ENCODE measurements at regions not wholly inside any gene's neighbourhood (a gene's known extent, or its start where the extent isn't known, plus 50 kb on each side); places are given as distances from the start of the nearest gene placed in this dataset.

GRCh38 chr4:180688480-180688879 lies 1554.7 kb upstream of the TENM3 start:
- no peak for TF ChIP-seq CTCF (IDR thresholded peaks at IDR 0.05)
- Mint-ChIP-seq H3K9me3 (ENCODE audit: unreplicated experiment) (no peaks in the 10 kb centered on the region), H3K4me3 (ENCODE audit: unreplicated experiment) (no peak overlapping the region), H3K27ac (ENCODE audit: unreplicated experiment) (no peak overlapping the region), H3K4me1 (ENCODE audit: unreplicated experiment) (peaks cover 8% of the 10 kb centered on the region), H3K36me3 (ENCODE audit: unreplicated experiment) (no peaks in the 10 kb centered on the region), H3K27me3 (ENCODE audit: unreplicated experiment) (no peaks in the 10 kb centered on the region)
- DNase-seq (ENCODE audit: extremely low spot score, unreplicated experiment): no peak

DNA sequence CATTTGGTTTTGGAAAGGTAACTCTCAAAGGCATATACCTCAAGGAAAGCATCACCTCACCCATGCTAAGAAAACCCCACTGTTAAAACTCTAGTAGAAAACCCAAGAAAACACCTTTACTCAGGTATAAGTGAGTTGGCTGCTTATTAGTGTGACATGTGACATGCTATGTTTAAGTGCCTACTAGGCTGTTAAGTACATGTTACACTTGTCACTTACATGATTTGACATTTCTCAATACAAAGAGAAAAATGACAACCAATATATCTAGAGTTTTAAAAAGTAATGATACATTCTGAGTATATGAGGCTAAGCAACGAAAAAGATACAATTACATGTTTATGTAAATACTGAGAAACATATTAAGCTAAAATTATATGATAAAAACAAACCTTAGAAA lies 1548.3 kb upstream of the TENM3 start:
- no peak for TF ChIP-seq CTCF (IDR thresholded peaks at IDR 0.05)
- peaks cover 6% of the 10 kb centered on the region for H3K9me3 Mint-ChIP-seq (ENCODE audit: unreplicated experiment)
- DNase-seq (ENCODE audit: extremely low spot score, unreplicated experiment): no peak
- no peak overlapping the region for H3K4me3 Mint-ChIP-seq (ENCODE audit: unreplicated experiment)
- H3K27ac Mint-ChIP-seq (ENCODE audit: unreplicated experiment): no peak overlapping the region
- H3K36me3 Mint-ChIP-seq (ENCODE audit: unreplicated experiment): peaks cover 1% of the 10 kb centered on the region
- H3K4me1 Mint-ChIP-seq (ENCODE audit: unreplicated experiment): peaks cover 13% of the 10 kb centered on the region
- no peaks in the 10 kb centered on the region for H3K27me3 Mint-ChIP-seq (ENCODE audit: unreplicated experiment)

DNA sequence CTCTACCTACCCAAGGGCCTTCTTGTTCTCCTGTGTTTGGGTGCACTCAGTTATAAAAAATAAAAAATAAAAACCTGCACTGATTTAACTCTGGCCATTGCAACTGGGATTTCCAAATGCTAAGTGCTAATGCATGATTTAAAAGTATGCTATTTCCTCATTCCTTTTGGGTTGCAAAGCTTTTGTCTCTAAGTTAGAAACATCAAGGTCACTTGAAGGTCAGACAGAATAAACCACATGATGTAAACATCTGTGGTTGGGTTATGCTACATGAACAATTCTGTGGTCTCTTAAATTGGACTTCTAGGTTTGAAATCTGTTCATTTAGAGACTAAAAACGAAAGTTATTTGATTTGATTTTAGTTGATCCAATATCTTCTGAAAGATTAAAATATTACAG lies 1547.4 kb upstream of the TENM3 start:
- no peak overlapping the region for H3K27ac Mint-ChIP-seq (ENCODE audit: unreplicated experiment)
- H3K4me3 Mint-ChIP-seq (ENCODE audit: unreplicated experiment): no peak overlapping the region
- H3K4me1 Mint-ChIP-seq (ENCODE audit: unreplicated experiment): peaks cover 13% of the 10 kb centered on the region
- peaks cover 1% of the 10 kb centered on the region for H3K36me3 Mint-ChIP-seq (ENCODE audit: unreplicated experiment)
- peaks cover 6% of the 10 kb centered on the region for H3K9me3 Mint-ChIP-seq (ENCODE audit: unreplicated experiment)
- no peak for TF ChIP-seq CTCF (IDR thresholded peaks at IDR 0.05)
- DNase-seq (ENCODE audit: extremely low spot score, unreplicated experiment): no peak
- no peaks in the 10 kb centered on the region for H3K27me3 Mint-ChIP-seq (ENCODE audit: unreplicated experiment)

- H3K27ac Mint-ChIP-seq (ENCODE audit: unreplicated experiment): no peak overlapping the region
- peaks cover 1% of the 10 kb centered on the region for H3K36me3 Mint-ChIP-seq (ENCODE audit: unreplicated experiment)
- no peak overlapping the region for H3K4me3 Mint-ChIP-seq (ENCODE audit: unreplicated experiment)
- H3K9me3 Mint-ChIP-seq (ENCODE audit: unreplicated experiment): peaks cover 6% of the 10 kb centered on the region
- no peak for DNase-seq (ENCODE audit: extremely low spot score, unreplicated experiment)
- H3K27me3 Mint-ChIP-seq (ENCODE audit: unreplicated experiment): no peaks in the 10 kb centered on the region
- no peak for TF ChIP-seq CTCF (IDR thresholded peaks at IDR 0.05)
- peaks cover 13% of the 10 kb centered on the region for H3K4me1 Mint-ChIP-seq (ENCODE audit: unreplicated experiment)
Observed at GRCh38 chr4:180696460-180697092, 1546.6 kb upstream of the TENM3 start.

DNA sequence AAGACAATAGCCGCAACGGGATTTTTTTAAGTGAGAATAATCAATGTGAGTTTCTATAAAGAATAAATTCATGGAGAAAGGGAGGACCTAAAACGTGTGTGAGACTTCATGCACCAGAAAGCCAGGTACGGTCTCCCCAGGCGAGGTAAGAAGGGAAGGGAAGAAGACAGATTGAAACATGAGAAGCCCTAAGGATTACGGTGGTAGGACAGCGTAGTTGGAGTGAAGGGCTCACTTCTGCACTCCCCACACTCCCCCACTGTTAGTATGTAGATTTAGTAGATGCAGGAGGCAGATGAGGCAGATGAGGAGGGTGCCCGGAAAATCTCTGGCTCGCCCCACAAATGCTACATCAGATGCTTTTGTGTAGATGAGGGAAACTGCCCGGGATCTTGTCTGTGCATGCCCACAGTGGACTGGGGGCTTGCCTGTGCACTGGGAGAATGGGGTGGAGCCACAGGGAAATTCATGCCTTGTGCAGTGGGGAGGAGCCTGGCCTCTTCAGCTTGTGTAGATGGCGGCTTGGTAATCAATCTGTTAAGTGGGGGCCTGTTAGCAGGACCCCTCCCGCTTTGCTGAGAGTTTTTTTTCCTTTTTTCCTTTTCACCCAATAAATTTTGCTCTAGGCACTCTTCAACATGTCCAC lies 1544.5 kb upstream of the TENM3 start:
- H3K9me3 Mint-ChIP-seq (ENCODE audit: unreplicated experiment): peaks cover 5% of the 10 kb centered on the region
- DNase-seq (ENCODE audit: extremely low spot score, unreplicated experiment): no peak
- no peak for TF ChIP-seq CTCF (IDR thresholded peaks at IDR 0.05)
- no peaks in the 10 kb centered on the region for H3K27me3 Mint-ChIP-seq (ENCODE audit: unreplicated experiment)
- H3K4me3 Mint-ChIP-seq (ENCODE audit: unreplicated experiment): no peak overlapping the region
- peaks cover 13% of the 10 kb centered on the region for H3K4me1 Mint-ChIP-seq (ENCODE audit: unreplicated experiment)
- peaks cover 1% of the 10 kb centered on the region for H3K36me3 Mint-ChIP-seq (ENCODE audit: unreplicated experiment)
- no peak overlapping the region for H3K27ac Mint-ChIP-seq (ENCODE audit: unreplicated experiment)

Data from osteocyte (in vitro differentiated cells).